Activated CD4-positive, alpha-beta T cell treated with anti-CD3 and anti-CD28 coated beads for 1 hour (primary cell): ENCODE measurements at regions not wholly inside any gene's neighbourhood (a gene's known extent, or its start where the extent isn't known, plus 50 kb on each side); places are given as distances from the start of the nearest gene placed in this dataset.
"Not testable (repeated sequence)": the region's sequence is repeated elsewhere in the genome, so short reads cannot be mapped to it uniquely, and the experiment has no call there.

ENCODE experiments used
- DNase-seq: peaks from one replicate; pipeline ENCODE4 v3.0.0-alpha.2; 2020

DNA sequence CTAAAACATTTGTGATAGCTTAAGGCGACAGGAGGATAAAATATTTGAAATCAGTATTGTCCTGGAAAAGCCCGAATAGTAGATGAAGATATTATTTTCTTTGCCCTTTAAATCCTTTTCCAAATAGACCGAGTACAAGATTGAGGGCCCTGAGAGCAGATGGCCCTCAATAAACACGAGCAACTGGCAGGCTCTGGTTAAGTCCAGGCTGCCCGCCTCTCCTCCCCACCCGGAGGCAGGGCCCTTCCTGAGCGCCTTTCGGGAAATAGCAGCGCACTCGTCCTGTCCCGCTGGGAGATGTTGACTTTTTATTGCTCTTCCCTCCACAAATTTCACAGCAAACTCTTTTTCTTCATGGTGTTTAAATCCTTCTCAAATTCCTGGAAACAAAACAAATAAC lies 50.8 kb upstream of the MAX start:
- no peak for DNase-seq

DNA sequence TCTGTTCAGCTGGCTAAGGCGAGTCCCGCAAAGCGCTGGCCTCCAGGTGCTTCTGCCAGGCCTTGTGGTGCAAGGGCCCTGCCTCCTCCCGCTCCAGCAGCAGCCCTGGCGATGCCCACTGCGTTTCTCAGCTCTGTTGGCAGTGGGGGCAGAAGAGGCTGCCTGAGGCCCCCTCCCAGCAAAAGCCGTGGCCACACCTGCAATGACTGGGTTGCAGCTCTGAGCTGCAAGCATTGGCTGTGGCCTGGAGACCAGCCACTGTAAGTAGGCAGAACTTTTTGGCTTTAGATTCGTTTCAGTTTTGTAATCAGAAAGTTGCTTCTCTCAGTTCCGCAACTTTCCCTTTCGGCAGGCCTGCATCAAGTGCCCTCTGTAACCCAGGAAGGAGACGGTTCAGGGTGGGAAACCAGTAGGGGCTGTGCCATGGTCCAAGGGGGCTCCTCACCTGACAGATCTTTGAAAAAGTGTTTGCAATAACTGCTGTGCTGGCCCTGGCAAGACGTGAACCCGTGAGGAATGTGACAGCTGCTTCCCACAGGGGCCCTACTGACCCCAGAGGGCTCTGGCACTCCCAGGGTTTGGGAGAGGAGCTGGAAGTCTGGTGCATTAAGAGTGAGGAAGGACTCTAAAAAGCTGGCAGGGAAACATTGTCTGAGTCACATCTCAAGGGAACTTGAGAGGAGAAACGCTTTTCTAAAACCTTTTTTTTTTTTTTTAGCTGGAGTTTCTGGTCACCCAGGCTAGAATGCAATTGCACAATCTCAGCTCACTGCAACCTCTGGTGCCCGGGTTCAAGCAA lies 54.5 kb upstream of the MAX start:
- no peak for DNase-seq

DNA sequence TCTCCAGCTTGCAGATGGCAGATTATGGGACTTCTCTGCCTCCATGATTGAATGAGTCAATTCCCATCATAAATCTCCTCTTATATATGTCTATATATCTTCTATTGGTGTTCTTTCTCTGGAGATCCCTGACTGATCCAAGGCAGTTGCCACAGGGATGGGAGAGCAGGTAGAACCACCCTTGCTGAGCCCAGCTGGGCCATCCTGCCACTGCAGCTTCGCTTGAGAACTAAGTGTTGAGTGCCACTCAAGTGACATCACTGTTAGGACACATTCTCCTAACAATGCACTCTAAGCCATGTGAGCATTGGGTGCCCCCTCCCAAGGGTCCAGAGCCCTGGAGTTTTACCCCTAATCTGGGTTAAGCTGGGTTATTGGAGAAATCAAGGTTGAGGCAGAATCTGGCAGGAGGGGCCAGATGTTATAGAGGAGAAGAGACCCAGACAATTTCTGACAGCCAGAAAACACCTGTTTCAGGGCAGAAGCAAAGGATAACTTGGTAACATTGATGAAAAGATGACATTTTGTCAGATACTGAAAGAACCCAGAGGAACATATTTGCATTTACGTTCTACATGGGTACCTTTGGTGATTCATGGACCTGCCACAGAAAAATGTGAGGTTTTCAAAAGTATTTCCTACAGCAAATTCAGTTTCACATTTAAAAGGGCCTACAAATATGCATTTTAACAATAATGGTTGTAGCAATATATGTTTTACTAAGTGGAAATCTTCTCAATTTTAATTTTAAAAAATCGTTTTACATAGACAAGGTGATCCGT lies 57.2 kb upstream of the MAX start:
- no peak for DNase-seq

DNA sequence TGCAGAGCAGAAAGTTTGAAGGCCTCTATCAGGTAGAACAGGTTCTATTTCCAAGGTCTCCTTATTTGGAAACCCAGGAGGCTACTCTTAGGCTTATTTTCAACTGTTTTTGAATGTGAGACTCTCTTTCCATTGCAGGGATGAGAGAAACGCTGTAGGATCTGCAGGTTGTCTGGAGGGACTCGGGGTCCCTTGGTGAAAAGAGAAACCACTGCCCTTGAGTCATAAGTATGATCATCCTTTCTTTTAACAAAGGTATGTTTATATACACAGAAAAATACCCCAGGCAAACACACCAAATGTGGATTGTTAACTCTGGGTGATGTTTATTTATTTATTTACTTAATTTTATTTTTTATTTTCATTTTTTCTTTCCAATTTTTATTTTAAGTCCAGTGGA lies 57.8 kb upstream of the MAX start:
- DNase-seq = no peak

DNA sequence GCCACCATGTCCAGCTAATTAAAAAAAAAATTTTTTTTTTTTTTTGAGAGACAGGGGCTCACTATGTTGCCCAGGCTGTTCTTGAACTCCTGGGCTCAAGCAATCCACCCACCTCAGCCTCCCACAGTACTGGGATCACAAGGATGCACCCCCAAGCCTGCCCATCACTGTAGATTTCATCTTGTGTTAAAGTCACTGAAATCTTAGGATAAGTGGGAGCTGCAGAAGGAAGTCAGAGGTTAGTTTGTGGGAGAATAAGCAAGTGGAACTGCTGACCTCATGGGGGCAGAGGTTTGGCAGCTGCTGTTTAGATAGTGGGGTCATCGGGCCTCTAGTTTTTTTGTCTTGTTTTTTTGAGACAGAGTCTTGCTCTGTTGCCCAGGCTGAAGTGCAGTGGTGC lies 59.7 kb upstream of the MAX start:
- no peak for DNase-seq

DNA sequence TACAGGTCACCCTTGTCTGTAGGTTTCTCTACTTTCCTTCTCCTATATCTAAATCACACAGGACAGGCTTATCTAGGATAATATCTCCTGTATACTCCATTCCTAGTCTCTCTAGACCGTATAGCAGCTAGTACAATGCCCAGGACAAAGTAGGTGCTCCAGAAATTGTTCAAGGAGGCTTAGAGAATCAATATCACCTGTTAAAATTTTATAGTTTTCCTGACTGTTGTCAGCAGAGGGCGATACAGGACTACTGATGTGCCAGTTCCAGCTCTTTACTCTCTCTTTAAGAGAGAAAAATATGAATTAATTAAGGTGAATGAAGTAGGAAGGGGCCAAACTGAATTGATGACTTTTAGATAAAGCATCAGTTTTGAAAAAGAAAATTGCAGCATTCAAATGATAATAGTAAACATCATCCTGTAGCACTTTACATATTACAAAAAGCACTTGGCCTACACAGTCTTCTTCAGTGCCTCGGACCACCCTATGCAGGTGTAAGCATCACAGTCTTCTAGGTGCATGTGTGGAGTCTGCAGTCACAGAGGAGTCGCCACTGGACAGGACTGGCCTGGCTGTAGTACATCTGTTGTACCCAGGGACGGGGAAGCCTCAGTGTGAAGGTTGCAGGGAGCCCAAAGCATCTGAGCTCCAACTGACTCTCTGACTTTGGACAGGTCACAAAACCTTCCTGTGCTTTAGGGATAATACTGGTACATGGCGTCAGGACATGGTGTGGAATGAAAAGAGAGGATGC lies 61.9 kb upstream of the MAX start:
- no peak for DNase-seq

DNA sequence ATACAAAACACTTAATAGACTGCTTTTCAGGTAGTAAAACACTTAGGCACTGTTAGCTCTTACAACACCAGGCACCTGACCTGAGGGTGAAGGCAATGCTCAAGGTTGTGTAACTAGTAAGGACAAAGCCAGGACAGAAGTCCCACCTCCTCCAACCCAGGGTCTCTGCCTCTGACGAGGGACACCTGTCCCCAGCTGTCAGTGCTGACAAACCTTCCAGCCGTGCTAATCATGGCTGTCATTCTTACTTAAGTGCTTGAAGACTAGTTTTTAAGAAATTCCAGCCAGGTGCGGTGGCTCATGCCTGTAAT lies 62.5 kb upstream of the MAX start:
- DNase-seq = no peak

DNA sequence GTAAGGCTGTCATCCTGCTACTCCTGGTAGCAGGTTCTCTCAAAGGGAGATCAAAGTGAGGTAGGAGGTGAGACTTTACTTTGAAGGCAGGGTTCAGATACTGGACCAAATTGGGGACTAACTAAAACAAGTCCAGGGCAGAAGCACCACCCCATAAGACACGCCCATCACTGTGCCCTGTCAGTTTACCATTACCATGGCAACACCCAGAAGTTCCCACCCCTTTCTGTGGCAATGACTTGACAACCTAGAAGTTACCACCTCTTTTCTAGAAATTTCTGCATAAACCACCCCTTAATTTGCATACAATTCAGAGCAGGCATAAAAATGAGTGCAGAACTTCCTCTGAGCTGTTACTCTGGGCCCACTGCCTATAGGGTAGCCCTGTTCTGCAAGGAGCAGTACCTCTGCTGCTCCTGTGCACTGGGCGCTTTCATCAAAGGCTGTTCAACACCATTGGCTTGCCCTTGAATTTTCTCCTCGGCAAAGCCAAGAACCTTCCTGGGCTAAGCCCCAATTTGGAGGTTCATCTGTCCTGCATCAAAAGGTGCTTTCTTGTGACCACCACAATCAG lies 64.8 kb upstream of the MAX start:
- no peak for DNase-seq

DNA sequence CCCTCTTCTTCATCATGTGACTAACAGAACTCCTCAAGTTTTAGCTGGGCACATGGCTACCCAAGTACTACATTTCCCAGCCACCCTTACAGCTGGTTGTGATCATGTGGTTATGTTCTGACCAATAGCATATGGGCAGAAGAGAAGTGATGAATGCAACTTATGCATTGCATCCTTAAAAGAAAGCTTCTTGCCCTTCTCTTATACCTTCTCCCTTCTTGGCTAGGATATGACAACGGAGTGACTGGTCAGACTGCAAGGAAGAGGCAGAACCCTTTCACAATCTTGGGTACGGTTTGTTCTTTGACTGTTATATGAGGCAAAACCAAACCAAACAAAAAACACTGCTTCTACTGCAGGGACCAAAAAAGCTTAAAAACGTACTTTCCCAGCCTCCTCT lies 66.5 kb upstream of the MAX start:
- no peak for DNase-seq

DNA sequence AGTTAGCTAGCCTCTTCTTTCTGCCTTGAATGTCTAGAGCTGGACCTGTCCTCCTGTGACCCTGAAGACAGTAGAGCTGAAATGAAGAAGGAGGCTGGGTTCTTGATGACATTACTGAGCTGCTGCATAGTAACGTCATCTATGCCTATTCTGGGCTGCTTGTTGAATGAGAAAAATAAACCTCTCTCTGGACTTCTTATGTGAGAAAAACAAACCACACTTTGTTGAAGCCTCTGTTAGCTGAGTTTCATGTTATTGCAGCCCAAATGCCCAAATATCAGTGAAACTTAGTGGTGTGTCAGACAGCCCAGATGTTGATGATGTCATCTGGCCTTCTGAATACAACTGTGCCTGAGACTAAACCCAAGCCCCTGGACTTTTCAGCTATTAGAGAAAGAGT lies 67.0 kb upstream of the MAX start:
- no peak for DNase-seq

DNA sequence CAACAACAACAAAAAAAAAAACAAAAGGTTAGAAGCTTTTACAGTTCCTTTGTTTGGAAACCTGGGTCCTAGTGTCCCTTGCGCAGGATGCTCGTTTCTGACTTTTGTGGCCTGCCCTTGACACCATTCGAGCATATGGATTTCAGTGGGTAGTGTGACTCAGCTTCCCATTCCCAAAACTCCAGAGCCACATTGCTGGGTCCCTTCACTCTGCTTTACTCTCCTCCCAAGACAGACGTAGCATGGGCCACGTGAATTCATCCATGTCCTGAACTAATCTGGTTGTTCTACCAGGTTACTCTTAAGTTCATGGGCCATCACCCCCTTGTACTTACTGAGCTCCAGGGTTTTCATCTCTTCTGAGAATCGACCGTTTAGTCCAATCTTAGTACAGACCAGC lies 68.0 kb upstream of the MAX start:
- no peak for DNase-seq

DNA sequence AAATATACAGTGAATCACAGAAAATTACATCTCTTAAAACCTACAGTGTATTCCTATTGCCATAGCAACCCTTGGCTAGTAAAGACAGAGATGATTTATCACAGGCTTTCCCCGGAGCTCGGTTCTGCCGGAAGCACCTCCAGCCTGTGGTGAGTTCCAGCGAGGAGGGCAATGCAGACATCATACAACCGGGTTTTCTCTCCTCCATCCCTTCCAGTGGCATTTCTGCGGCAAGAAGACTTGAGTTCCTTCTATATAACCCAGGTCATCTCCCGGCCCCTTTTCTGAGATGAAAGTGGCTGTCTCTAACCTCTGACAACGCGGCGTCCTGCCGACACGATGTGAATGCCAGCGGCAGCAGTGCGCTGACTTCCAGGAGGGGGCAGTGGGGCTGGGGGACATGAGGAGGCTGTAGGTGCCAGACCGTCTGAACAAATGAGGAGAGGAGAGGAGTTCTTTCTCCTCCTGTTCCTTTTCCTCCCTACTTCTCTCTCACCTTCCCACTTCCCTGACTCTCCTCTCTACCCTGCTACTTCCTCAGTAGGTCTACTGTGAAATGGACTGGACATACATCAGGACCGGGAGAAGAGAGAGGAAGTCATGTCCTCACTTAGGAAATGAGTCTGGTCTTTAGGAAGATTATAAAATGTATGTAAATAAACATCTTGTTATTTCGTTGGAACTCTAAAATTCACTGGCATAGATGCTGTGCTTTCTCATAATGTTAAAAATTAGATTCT lies 68.6 kb upstream of the MAX start:
- DNase-seq = peak; percentile 12

DNA sequence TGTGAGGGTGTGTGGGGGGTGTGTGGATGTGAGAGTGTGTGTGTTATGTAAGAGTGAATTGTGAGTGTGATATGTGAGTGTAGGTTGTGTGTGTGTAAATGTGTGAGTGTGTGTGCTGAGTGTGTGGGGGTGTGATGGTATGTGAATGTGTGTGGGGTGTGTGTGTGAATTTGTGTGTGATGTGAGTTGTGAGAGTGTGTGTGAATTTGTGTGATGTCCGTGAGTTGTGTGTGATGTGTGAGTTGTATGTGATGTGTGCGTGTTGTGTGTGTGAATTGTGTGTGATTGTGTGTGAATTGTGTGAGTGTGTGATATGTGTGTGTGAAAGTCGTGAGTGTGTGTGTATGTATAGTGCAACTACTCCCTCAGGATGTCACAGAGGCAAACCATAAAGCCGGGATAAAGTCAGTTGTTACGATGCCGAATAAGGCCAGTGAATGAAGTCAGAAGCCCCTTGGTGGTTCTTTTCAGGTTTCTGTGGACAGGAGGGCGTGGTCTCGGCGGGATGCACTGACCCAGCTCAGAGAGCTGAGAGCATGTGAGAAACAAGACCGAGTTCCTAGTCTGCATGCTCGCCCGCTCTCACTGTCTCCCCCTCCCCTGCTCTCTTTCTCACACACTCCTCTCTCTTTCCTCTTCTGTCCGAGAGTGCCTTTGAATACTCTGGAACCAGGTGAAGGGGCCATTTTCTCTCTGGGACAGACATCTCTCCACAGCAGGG lies 71.8 kb upstream of the MAX start:
- no peak for DNase-seq

DNA sequence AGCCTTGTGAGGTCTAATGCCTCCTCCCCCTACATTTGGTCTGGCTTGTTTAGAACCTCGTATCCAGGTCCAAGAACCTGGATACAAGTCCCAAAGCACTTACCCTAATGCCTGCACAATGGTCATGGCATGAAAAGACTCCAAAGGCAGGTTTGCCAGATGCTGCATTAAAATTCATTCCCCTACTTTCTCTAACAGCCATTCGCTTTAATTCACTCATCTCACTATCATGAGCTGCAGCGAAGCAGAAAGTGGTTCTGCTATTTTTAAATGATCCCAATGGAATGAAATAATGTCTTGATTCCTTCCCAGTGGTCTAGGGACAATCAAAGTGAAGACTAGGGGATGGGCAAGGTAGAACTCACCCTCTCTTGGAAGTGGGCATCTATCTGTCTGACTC lies 72.5 kb upstream of the MAX start:
- DNase-seq = no peak

DNA sequence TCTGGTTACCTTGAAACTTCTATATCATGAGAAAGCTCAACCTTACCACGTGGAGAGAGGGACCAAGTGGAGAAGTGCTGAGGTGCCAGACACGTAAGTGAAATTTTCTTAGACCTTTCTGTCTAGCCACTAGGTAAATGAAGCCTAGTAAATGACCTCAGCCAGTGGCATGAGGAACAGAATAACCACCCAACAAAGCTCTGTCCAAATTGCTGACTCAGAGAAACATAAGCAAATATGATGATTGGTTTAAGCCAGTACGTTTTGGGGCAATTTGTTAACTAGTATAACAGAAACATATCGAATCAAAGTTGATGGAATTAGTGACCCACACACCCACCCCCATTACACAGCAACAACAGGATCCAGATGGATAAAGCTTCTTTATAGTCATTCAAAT lies 75.2 kb upstream of the MAX start:
- DNase-seq = no peak

DNA sequence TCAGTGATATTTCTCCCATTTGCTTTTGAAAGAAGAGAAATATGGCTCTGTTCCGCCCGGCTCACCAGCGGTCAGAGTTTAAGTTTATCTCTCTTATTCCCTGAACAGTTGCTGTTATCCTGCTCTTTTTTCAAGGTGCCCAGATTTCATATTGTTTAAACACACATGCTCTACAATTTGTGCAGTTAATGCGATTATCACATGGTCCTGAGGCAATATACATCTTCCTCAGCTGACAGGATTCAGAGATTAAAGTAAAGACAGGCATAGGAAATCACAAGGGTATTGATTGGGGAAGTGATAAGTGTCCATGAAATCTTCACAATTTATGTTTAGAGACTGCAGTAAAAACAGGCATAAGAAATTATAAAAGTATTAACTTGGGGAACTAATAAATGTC lies 76.9 kb upstream of the MAX start:
- not testable (repeated sequence) for DNase-seq

DNA sequence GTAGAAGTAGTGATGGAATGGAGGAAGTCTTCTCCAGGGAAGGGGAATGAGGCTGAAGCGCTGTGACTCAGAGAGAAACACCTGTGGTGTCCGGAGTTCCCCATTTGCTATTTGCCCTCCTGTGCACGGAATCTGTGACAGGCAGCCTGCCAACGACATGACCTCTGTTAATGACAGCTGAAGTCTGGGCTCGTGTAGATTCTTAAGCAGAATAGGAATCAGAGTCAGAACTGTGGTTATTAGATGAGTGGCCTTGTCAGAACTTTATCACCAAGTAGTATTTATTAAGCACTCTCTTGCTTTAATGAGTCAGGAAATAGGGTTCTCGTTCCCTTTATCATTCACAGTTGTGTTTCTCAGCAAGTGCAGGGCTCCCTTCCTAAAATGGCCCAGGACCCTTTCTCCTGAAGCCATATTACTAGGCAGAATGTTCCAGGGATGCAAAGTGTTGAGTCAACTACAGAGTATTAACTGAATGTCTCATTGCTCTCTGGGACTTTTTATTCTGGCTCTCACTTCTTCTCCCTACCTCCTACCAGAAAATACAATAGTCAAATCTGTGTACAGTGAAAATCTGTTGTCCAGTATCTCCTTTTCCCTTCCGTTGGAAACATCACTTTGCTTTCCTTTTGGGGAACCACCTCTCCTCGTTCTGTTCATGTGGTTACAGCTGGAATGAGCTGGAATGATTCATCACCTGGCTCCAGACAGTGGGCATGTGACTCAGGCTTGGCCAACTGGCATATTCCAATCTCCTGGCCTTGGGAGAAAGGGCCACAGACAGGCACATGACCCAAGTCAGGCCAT lies 77.8 kb upstream of the MAX start:
- no peak for DNase-seq

DNA sequence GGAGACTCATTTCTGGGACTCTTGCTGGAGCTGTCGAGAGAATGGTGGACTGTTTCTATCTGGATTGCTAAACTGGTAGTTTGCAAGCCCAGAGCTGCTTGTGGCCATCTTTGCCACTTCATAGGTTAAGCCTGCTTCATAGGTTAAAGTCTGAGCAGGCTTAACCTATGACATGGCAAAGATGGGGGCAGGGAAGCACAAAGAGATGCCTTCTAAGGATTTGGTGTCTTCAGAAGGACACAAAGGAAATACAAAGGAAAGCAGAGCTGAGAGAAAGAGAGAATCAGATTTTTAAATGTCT lies 78.4 kb upstream of the MAX start:
- DNase-seq = no peak

DNA sequence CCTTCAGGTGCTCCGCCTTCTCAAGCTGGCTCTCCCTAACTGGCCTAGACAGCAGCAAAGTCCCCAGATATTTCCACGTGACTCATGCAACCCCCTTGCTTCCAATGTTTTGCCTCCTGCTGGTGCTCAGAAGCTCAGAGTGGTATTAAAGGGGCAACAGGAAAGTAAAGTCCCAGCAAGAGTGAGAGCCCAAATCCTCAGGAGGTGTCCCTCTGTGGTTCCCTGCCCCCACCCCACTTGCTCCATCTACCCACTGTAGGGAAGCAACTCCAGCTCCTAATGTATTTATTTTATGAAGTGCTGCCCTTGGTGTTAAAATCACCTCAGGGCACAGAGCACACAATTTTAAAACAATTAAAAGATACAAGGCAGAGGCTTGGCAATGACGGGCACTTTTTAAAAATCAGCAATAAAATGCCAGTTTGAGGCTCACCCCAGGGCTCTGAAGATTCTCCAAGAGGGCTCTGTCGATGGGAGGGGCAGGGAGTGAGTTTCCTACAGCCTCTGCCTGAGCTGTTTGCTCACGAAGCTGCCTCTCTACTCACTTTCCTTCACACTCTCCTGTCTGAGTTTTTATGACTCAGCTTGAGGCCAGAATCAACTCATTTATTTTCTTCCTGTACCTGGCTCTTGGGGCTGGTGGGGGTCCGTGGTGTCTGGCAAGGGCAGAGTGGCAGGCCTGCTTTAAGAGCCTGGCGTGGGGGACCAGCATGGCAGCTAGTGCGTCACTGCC lies 81.9 kb upstream of the MAX start:
- DNase-seq = no peak

DNA sequence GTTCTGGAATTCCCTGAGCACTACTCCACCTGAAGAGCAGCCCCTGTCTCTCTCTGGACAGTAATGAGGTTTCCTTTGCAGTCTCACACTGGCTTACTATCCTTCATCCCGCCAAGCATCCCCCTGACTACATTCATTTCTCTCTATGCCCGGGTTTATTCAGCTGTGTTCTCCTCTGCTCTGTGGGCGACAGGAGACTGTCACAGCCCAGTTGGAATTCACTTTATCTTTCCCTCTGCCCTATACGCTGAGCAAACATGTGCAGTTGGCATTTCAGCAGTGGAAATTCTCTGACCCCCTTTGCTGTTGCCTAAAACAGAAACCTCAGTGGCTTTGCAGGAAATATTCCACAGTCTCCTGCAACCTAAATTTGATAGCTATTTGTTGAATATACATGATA lies 83.5 kb upstream of the MAX start:
- DNase-seq = no peak

DNA sequence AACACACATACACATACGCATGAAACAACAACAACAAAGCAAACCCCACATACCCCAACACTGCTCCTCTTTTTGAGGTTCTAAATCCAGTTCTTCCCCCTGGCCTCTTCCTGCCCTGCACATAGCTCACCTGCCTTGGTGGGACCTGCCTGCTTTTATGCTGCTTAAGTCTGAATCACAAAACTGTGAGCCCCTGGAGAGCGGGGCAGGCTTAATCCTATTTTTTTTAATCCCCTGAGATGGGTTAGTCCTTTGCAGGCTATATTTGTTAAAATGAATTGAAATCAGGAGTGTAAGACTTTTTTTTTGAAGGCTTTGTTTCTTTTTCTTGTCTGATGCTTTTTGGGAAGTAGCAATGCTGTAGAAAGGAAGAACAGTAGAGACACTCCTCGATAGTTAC lies 84.6 kb upstream of the MAX start:
- no peak for DNase-seq
